Stimulated activated CD4-positive, alpha-beta T cell treated with anti-CD3 and anti-CD28 coated beads, Interleukin-12 subunit alpha, Interleukin-12 subunit beta, amount 100 ng/mL, for 48 hours (primary cell): ENCODE measurements at regions not wholly inside any gene's neighbourhood (a gene's known extent, or its start where the extent isn't known, plus 50 kb on each side); places are given as distances from the start of the nearest gene placed in this dataset.

Source experiments
- DNase-seq, 3 donors: peaks; one replicate each; pipeline ENCODE4 v3.0.0-alpha.2; 2020; ENCODE audit warnings: low read depth in 2 of 3, low spot score in 1 of 3

DNA sequence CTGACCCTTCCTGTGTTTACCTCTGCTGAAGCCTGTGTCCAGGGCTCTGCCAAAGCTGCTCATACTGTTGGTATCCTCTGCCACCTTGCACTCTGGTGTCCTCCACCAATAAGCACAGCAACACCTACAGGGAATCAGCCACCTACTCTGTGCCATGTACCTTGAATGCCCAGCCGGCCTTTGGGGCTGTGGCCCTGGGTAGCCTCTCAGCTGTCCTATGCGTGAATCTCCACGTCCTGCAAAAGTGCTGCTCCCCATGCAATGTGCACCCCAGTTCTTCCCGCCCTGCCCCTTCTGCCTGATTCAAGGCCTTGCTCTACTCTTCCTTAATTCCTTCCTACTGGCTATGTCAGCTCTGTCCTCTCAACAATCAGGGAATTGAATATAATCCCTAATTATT, 506.5 kb downstream of the ARHGEF28 start:
- DNase-seq = no peak

DNA sequence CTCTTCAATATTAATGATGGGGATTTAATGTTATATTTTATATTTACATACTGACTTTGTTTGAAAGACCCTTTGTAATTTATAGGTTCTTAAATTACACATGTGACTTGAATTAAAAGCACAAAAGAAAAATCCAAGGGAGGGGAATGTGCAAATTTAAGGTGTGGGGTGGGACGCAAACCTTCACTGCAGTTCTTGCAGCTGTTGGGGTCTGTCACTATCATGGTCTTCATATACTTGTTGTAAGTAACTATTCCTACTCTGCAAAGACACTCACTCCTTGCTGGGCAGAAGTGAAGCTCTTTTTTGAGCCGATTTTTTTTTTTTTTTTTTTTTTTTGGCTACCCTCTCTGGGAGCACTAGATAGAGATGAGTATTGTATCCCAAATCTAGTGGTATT, 505.3 kb downstream of the ARHGEF28 start:
- no peak for DNase-seq

DNA sequence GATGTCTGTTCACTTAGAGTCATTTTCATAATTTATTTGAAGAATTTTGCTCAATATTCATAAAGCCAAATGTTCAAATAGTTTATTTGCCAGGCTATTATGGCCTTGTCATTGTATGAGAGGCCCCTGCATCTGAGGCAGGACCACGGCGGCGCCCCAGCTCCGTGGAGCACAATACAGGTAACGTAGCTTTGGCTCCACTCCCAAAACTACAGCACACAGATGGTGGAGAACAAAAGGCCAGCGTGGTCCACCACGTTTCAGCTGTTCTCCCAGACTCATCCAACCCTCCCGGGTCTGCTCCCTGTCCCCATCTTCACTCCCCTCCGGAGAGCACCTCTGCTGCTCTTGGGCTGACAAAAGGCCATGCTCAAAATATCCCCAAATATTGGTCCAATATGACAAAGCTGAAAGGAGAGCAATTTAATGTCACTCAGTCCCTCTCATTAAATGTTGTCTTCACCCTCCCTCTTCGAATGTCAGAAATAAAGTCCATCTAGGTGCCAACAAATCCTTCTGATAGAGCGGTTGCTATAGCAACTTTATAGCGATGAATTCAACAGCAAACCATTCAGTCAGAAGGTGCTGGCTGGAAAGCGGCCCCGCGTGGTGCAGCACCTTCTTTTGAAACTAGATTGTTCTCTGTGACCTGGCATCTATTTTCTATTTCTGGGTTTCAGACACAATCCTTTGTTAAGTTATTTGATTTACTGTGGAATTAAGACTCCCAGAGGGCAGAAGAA, 504.3 kb downstream of the ARHGEF28 start:
- DNase-seq = no peak

DNA sequence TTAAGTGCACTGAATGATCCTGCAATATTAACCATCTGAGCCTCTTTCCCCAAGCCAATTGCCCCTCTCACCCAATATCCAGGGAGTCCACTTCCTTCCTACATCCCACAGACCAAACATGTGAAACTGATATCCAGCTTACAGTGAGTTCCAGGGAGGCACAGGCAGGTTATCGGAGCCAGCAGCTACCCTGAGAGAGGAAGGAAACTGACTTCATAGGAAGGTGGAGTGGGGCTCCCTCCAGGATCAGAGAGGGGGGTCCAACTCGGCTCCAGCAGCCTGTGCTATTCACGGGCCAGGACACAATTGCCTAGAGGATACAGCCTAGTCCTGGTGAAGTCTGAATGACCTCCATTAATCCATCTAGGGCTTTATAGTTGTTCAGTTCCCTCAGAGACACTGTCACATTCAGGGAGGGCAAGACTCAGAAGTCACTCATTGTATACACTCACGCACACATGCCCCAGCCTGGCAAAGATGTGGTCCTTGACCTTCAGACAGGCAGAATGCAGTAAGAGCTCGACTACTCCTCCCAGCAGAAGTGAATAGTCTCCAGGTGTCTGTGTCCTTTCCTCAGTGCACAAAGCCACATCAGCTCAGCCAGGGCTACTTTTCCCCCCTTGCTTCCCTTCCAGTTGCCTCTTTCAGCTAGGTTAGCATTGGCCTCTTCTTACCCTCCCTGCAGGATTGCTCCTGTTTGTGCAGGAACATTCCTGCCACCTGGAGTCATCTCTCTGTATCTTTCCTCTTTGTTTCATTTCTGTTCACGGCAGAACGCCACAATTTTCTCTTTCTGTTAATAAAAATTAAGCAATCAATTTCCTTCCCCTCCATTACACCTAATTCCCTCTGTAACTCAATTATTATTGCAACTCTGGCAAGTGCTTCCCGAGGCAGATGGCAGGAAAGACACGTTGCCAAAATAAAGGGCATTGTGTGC, 501.7 kb downstream of the ARHGEF28 start:
- no peak for DNase-seq

DNA sequence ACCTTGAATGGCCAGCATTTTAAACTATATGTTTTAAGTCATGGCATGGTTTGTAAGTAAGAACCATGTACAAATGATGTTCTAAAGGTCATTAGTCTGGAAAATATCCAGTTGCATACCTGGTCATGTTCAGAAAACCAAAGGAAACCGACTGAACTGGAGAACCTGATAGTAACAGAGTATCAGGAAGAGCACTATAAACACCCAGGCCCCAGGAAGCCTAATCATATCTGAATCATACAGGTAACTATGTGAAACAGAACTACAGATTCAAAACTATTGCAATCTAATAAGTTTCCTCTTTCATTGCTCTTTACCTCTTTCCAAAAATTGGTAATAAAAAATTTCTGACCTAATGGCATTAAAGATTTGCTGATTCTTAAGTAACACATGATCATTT, 500.3 kb downstream of the ARHGEF28 start:
- no peak for DNase-seq

DNA sequence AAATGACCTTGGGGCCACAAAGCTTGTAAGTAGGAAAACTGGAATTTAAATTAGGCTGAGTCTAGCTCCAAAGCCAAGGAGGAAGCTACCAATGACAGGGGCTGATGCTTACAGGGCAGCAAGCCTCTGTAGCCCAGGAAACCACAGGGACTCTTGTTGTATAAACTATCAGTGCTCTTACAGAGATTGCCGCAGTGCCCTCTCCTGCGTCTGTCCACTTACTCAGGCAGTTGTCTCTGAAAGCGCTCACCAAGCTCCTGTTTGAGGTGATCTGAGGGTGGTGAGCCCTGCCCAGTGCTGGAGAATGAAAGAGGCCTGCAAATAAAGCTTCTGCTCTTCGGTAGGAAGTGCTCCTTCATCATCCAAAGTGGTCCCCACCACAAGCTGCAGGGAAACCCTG, 498.8 kb downstream of the ARHGEF28 start:
- DNase-seq = no peak

DNA sequence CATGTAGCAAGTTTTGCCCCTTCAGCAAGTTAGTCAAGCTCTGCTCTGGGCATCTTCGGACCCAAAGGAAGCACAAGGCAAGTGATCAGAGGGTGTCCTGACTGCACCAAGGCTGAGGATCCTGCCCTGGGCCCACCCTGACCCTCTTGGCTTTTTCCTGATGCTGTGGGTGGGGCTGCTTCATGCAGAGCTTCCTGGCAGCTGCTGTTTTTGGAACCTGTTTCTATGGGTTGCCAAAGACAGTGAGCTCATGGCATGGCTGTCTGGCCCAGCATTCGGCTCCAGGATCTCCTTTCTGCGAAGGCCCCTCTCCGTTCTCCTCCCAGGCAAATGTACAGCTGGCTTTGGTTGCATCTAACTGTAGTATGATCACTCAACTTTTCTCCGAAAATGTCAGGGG, 497.9 kb downstream of the ARHGEF28 start:
- no peak for DNase-seq

DNA sequence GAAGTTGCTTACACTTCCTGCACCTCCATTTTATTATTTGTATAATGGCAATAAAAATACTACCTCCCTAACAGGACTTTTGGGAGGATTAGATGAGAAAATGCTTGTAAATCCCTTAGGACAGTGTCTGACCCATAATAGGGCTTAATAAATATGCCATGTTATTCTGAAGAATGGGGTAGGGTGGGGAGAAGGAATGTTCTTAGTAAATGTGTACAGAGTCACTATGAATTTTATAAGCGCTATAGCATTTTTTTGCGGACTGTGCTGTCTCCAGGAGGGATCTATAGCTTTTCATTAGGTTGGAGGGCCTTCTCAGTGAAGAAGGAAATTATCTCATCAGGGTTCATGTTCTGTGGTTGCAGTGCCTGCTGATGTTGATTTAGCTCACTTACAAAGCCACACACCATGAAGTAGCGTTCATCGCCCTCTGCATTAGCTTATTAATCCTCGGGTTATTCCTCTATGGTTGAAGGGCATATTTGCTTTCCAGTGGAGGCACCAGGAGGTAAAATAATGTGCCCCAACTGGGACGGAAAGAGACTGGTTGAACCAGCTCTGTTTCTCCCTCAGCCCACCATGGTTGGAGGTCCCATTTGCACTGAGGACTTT, 497.1 kb downstream of the ARHGEF28 start:
- no peak for DNase-seq

DNA sequence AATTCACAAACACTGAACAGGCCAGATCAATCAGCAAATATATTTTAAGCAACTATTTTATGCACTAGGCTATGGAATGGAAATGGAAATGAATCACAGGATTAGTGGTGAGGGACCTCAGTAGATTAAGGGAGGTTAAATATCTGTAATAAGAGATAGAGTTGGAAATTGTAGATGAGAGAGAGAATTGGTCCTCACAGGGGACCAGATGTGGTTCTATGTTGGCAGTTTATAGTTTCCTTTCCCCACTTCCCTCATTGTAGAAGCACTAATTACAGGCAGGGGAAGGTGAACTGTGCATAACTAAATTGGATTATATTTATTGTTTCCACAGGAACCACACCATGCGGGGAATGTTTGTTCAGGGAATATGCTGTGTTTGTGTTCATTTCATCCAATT, 496.2 kb downstream of the ARHGEF28 start:
- DNase-seq = no peak

DNA sequence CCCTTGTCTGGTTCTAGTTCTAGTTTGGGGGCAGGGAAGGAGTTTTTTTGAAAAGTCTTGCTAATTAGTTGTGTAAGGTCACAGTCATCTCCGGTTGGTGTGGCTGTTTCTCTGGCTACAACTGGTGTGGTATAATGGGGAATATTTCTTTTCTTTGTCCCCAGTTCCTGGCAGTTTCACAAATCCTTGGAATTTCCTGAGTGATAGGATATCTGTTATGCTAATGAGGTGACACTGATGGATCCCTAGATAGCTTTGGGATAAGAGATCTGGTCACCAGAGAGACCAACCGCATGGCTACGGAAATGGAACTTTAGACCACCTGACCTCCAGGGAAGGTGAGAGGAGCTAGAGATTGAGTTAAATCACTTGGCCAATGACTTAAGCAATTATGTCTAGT, 494.6 kb downstream of the ARHGEF28 start:
- DNase-seq = no peak

DNA sequence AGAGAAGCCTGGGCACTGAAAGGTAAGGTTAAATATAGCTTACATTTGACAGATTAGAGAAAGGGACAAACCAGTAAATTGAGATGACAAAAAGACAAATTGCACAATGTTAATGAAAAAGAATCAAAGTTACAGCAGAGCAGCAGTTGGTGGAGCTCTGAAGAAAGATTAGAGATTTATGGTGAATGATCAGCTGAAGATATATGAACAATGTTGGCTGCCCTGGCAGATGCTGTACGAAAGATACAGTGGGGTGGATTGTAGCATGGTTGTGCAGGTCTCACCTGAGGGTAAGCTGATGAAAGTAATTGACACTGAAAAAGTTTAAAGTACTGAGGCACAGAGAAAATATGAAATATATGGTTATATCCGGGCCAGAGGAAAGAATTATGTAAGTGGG, 492.1 kb downstream of the ARHGEF28 start:
- DNase-seq = no peak

DNA sequence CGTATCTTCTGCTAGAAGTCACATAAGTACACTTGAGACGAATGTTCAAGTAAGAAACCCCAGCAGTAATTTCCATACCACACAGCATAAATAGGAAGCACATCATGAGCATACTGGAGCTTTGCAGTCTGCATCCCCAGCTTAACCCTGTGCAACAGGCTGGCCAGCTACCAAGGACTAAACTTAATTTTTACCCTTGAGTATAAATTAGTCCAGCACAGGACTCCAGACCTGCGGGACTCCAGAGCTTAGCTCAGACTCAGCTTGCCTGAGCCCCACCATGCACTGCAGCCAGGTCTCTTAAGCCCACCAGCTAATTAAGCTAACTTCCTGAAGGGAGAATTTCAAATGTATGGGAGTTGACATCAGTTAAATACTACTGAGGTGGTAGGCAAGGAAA, 491.0 kb downstream of the ARHGEF28 start:
- DNase-seq = no peak

DNA sequence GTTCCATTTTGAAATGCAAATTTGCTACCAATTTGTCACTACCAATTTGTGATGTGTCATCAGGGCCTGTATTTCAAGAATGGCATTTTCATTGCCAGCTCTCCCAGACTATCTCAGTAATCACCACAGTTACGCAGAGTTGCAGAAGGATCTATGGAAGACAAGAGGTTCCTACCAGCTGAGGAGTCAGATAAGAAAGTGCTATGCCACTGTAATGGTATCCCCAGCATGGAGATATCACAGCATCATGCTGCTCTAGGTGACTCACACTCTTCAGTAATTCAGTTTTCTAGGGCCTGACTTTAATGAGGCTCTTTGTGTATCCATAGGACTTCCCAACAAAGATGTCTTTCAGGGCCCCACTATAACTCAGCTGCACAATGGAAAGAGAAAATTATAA, 490.3 kb downstream of the ARHGEF28 start:
- DNase-seq = no peak

DNA sequence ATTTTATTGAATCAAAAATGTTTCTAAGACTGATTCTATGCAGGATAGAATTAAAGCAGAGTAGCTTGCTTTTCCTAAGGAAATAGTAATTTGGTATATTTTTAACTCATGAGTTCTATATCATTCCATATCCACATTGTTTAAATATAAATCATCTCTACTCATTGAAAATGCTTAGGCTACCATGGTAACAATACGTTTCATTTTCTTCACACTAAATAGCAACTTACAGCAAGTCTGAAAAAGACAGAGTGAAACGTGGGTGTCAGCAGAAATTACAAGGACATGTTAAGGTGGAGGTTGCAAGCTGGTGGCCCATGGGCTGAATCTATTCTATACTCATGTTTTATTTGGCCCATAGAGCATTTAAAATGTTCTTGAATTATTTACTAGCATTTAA, 487.9 kb downstream of the ARHGEF28 start:
- no peak for DNase-seq

DNA sequence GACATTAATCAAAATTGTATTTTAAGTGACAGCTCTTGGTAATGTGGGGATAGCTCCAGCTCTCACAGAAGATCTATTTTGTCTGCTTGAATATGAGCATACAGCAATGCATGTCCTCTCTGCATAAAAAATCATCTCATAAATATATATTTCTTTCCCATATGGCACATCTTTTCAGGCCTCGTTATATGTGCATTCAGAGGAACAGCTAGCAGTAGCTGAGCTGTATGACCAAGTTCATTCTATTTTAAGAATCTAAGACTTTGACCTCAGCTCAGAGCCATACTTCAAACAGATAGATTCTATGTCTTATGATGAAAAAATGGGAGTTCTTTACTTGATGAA, 487.2 kb downstream of the ARHGEF28 start:
- no peak for DNase-seq

DNA sequence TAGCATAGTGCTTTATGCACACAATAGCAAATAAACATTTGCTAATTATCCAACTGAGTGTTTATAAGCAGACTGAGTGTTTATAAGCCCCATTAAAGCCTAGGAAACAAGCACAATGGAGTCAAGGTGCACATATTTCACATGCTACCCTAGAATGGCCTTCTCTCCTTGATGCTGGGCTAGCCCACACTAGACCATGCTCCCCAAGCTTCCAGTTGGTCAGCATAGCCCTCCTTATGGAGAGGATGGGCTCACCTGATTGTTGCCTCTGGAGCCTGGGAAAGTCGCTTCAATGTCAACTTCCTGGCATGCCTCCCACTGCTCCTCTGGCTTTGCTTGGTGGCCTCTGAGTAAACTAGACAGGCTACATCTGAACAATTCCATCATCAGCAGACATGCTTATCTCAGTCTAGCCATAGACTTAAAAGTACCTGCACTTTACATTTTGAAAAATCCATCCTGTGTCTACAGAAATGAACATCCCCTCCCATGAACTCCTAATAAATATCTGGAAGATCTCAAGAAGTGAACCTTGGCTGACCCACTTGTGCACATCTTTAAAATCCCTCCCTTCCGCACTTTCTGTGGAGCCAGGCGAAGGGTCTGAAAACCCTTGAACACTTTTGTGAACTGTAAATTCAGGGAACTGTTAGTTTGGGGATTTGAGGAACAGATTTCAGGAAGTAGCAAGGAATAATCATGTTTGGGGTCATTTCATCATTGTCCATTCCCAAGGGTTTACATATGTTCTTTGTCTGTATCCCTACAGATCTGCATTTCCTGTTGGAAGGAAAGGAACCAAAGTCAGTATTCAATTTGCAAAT, 486.6 kb downstream of the ARHGEF28 start:
- DNase-seq = no peak

DNA sequence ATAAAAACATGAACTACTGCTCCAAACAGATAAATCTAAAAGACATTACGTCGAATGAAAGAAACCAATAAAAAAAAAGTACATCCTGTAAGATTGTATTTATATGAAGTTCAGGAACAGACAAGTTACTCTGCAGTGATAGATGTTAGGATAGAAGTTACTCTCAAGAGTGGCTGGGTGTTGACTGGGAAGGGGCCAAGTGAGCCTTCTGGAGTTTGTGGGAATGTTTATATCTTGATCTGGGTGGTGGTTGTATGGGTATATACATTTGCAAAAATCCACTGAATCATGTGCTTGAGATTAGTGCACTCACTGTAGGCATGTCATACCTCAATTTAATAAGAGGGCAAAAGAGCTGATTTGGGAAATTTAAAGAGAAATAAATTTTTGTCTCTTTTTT, 485.8 kb downstream of the ARHGEF28 start:
- no peak for DNase-seq

DNA sequence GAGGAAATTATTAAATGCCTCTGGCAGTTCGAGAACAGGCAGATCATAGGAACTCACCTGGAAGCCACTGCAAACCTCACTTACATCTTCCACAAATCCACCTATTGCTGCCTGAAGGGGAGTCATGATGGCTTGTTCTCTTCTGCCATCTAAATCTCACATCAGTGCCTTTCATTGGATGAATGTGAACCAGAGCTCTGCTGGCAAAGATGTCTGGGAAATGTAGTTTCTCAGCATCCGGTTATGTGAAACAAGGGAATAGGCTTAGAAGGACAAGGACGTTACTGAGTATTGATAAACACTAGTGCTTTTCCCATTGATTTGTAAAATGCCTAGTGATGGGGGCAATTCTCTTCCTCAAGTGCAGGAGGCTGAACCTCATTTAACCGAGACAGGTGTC, 483.3 kb downstream of the ARHGEF28 start:
- DNase-seq = no peak

DNA sequence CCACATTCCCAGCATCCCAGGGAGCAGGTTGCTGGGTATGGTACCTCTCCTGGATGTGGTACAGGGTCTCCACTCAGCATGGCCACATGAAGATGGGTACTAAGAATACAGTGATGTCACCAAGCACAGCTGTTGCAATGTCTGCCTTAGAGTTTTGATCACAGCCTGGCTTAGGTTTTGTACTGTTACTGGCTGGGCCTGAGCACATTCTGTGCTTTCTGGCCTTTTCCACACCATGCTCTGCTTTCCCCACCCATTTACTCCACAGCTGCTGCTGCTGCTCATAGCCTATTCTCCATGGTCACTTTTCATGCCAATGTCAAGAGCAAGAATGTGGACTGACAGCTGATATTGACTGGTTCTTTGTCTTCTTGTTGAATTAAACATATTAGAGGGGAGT, 481.9 kb downstream of the ARHGEF28 start:
- no peak for DNase-seq

DNA sequence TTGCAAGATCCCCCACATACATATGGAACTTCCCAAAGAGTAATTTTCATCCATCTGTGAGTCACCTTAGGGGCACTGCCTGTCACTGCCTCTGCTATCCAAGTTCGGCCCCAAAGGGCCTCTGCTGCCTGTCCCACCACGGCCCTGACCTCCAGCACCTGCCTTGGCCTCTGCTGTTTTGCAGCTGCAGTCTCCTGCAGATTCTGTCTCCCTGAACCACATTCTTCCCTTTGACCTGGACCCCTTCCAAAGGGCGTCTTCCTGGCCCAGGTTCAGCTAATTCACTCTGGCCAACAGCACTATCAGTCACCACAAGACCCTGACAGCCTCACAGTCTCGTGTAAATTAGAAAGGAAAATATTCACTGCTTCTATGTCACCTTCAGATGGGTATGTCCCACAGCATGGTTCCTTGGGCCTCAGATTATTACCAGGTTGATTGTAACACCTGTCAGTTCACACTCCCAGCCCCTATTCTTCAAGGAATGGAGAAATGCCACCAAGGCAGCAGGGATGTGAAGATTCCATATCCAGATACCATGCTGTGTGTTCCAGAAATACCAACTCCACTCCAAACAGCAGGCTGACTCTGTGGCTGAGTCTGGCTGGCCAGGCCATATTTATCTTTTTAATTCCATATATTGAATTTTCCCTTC, 479.3 kb downstream of the ARHGEF28 start:
- DNase-seq = no peak
